ENCODE measurements at regions not wholly inside any gene's neighbourhood (a gene's known extent, or its start where the extent isn't known, plus 50 kb on each side); places are given as distances from the start of the nearest gene placed in this dataset.
A peak's percentile ranks its signal among the peaks of the same experiment; 100 is the strongest.

GRCh38 chr1:195495720-195496635, 1112.3 kb downstream of the KCNT2 start:
- DNase-seq = no peak

- DNase-seq = no peak
Measured at GRCh38 chr1:195482137-195482536, 1126.1 kb downstream of the KCNT2 start.

- no peak for DNase-seq
Measured at GRCh38 chr1:195481293-195481692, 1126.9 kb downstream of the KCNT2 start.

- no peak for DNase-seq
Measured at GRCh38 chr1:195475568-195475967, 1132.7 kb downstream of the KCNT2 start.

- no peak for DNase-seq
Measured at GRCh38 chr1:195472291-195472690, 1135.9 kb downstream of the KCNT2 start.

DNA sequence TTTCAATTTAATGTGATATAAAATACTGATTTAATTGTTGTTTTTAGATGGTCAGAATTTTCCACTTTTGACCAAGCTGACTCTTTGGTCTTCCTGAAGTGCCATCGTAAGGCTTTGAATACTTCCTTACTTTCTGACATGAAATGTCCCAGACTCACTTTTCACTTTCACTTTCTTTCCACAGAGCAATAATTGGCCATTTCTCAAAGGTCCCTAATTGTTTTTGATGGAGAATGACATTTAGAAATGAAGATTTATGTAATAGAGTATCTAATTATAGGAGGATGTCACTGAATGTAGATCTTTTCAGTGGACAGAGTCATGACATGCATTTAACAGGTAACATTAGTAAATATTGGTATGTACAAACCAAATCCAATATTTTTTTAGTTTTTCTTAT, 1141.6 kb downstream of the KCNT2 start:
- DNase-seq = no peak

DNA sequence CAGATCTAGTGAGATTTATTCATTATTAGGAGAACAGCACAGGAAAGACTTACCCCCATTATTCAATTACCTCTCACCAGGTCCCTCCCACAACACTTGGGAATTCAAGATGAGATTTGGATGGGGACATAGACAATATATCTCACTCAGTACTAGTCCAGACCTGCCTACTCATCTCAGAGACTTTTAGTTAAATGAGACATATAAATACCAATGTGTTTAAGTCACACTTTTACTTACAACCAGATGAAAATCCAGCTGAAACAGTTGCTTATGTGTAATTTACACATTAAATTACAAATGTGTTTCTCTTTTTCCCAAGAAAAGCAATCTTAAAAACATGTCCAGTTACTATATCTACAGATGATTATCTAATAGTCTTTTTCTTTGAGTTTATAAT, 1145.6 kb downstream of the KCNT2 start:
- no peak for DNase-seq

DNA sequence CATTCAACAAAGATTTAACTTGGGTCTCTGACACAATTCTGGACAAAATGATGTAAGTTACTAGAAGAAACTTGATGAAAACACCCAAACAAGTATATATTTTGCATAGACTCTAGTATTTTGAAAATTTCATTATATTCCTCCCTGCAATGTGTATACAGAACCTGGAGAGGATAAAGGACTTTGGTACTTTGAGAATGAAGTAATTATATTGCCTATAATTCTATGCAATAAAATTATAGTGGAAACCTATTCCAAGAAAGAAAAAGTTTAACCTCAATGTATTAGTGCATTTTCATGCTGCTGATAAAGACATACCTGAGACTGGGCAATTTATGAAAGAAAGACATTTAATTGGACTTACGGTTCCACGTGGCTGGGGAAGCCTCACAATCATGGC, 1146.1 kb downstream of the KCNT2 start:
- DNase-seq = no peak

- DNase-seq = no peak
Measured at GRCh38 chr1:195458365-195458764, 1149.9 kb downstream of the KCNT2 start.

DNA sequence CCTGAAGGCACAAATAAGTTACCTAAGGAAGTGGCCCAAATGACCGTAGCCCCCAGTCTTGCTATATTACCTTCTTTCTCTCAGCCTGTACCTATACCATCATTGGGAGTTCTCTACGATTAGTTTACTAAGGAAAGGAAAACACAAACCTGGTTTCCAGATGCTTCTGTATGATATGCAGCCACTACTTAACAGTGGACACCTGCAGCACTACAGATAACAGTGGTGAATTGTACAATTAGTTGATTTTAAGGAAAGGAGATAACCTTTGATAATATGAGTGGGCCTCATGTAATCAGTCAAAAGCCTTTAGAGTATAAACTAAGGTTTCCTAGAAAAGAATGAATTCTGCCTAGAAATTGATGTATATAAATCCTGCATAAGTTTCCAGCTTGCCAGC, 1157.4 kb downstream of the KCNT2 start:
- no peak for DNase-seq

DNA sequence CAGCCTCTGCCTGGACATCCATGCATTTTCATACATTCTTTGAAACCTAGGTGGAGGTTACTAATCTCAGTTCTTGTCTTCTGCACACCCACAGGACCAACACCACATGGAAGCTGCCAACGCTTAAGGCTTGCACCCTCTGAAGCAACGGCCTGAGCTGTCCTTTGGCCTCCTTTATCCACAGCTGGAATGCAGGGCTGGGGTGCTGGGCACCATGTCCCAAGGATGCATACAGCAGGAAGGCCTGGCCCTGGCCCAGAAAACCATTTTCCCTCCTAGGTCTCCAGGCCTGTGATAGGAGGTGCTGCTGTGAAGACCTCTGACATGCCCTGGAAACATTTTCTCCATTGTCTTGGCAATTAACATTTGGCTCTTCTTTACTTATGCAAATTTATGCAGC, 1168.6 kb downstream of the KCNT2 start:
- no peak for DNase-seq

GRCh38 chr1:195434566-195435203, 1173.6 kb downstream of the KCNT2 start:
- no peak for DNase-seq

GRCh38 chr1:195430826-195431225, 1177.4 kb downstream of the KCNT2 start:
- DNase-seq = no peak

DNA sequence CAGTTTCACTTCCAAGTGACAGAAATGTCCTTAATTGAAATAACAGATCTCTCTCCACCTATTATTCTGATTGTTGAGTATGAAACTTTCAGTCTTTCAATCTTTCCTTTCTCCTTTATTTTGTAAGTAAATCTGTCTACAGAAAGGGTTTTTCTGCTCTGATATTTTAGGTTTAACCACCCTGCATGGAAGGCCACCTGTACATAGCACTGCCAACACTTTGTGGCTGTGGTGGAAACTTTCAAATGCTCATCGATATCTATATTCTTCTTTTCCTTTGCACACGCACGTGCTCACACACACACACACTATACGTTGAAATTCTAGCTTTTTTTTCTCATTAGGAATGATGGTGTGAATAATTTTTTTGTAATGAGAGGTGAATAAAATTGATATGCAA, 1179.3 kb downstream of the KCNT2 start:
- DNase-seq = no peak

- no peak for DNase-seq
Measured at GRCh38 chr1:195415584-195415983, 1192.7 kb downstream of the KCNT2 start.

DNA sequence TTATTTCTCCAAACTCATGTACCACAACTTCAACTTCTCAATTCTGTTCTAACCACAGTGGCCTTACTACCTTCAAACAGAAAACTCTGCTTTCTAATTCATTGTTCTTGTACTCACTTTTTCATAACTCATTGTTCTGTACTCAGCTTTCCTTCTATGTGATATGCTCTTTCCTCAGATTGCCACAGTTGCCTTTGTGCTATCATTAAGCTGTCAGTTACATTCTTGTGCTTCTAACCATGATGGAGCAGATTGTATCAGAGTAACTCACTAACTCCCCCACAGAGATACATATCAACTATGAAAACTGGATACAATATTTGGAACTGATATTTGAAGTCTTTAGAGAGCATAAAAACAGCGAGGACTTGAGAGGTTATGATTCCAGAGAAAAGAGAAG, 1213.7 kb downstream of the KCNT2 start:
- DNase-seq = no peak

DNA sequence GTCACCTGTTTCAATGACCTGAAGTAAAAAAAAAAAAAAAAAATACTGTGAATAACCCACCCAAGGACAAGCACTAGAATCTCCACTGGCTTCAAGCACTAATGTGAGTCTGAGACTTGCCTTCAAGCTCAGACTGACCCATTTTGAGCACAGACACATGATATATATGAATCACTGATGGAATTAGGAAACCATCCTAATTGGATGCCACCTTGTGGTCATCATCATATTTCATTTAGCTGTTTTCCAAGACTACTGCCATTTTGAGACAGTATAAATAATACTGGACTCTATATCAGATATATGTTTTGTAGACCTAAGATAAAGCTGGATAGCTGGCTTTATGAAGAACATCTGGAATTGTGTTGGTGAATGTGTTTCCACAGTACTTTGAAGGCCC, 1232.0 kb downstream of the KCNT2 start:
- DNase-seq = no peak

- DNase-seq = peak; percentile 41
Measured at GRCh38 chr1:195373856-195374255, 1234.4 kb downstream of the KCNT2 start.

GRCh38 chr1:195345149-195345548, 1263.1 kb downstream of the KCNT2 start:
- DNase-seq = no peak

DNA sequence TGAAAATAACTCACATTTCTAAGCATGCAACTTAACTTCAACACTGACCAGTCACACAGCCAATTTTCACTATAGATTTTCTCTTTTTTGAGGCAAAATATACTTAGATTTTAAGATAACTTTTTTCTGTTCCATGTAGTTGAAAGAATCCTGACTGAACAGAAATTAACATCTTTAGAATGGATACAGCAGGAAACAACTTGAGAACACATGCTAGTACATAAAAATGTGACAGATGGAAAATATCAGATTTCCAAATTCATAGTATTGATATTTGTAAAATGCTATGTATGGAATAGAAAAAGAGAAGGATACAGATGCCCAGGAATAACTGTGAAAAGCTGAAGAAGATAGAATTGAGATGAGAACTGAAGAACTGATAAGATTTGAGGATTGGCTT, 1270.6 kb downstream of the KCNT2 start:
- no peak for DNase-seq

DNA sequence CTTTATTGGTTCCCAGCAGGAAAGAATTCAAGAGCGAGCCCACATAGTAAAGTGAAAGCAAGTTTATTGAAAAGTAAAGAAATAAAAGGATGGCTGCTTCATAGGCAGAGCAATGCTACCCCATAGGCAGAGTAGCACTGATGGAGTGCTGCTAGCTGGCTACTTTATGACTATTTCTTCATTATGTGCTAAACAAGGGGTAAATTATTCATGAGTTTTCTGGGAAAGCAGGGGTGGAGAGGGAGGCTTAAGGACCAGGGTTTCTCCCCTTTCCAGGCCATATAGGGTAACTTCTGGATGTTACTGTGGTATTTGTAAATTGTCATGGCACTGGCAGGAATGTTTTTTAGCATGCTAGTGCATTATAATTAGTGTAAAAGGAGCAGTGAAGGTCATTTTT, 1271.4 kb downstream of the KCNT2 start:
- no peak for DNase-seq

DNA sequence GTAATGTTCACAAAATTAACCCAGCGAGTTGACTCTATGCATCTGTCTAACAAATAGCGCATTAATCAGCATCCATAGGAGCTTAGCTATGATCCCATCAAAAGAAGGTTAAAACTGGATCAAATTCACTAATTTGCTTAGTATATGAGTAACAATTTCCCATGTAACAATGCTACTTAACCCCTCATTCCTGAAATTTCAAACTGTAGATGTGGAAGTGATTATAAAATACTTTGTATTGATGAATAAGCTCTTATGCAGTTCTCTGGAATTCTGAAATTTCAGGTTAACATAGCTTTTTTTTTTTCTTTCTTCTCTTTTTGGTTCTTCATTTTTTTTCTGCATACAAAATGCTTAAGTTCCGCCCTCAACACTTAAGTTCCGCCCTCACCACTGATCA, 1272.7 kb downstream of the KCNT2 start:
- DNase-seq = no peak

DNA sequence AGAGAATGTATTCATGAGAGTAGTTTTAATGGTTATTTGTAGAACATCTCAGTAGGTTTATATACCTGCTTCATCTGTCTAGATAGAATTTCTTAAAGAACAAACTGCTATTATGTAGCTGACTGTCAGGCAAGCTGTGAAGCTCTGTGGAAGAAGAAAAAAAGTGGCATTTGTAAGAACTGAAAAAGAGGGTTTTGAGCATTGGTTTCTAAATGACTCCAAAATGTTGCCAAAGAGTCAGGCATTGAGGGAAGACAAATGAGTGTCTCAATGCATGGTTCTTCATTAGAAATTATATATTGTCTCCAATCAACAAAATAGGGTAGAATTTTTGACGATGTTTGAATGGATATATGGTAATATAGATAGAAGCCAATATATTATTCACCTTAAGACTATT, 1276.1 kb downstream of the KCNT2 start:
- no peak for DNase-seq

DNA sequence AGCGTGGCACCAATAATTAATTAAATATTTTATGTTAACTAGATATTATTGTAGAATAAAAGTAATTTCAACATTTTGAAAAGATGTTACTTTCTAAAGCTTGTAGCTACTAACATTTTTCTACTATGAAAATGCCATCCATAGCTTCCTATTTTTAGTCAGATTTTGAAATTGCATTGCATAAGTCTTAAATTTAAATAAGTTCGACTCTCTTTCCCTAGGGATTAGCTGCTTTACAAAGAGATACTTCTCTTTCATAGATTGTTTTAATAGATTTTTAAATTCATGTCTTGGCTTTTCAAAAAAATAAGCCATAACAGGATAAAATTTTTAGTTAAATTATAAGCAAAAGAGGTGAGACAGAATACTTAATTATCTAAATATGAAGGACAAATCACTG, 1279.6 kb downstream of the KCNT2 start:
- no peak for DNase-seq

GRCh38 chr1:195328102-195328501, 1280.1 kb downstream of the KCNT2 start:
- no peak for DNase-seq
